HL-60/S4 treated with retinoic acid at 250 ng/mL for 4 days and 3 days (cell line): ENCODE measurements at regions not wholly inside any gene's neighbourhood (a gene's known extent, or its start where the extent isn't known, plus 50 kb on each side); places are given as distances from the start of the nearest gene placed in this dataset.

Experiments used
- in situ Hi-C: fragments of 300-500 bp; cut with MboI; formaldehyde crosslinking; loops from 2 replicates; pipeline ENCODE4 v1.7.0; 2022; ENCODE audit warnings: low sequenced_read_pairs

DNA sequence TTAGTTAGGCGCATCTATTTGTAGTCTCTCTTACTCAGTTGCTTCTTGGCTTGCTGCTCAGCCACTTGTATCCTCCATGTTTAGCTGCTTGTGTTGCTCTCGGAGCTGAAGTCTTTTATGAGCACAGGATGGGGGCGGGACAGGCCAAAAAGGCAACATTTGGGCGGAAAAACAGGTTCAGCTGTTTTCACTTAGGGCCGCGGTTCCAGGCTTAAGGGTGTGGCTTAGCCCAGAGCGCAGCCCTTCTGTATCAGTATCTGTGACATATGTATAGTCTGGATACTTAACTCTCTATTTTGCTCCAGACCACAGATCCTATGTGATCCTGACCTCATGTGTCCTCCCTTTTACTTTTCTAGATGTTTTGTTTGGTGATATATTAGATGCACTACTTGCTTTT is 763.5 kb downstream of the SUCLG1 start:
- in situ Hi-C loops = no loop called here

DNA sequence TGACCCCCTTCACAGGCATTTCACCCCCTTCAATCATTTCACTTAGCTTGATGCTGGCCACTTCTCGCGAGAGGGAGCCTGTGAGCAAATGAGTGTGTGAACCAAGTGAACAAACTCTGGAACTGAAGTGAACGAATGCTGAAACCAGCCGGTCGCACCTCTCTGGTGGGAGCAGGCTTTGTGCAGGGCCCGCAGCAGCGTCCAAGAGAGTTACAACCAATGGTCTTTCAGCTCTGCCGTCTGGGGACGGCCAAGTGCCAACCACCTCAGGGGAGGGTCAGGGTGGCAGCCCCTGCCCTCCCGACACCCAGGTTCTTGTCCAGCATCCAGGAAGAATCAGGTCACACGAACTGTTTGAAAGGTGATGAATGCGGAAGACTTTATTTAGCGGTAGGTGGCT is 764.0 kb downstream of the SUCLG1 start:
- in situ Hi-C loops = no loop called here

DNA sequence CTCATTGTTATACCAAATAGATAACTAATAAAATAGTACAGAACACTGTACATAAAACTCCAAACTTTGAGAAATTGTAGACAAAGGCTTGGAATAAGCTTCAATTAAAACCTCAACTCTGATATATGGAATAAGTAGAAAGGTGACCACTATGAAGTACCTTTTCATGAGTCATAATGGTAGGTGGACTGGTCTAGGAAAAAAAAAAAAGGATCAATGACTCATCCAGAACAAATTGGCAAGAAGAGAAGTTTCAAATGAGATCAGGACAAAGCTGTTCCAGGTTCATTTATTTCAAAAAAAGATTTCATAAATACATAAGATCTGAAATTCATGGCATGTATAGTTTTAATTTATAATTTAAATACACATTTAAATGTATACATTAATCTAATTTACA is 769.7 kb downstream of the SUCLG1 start:
- in situ Hi-C loops = no loop called here

DNA sequence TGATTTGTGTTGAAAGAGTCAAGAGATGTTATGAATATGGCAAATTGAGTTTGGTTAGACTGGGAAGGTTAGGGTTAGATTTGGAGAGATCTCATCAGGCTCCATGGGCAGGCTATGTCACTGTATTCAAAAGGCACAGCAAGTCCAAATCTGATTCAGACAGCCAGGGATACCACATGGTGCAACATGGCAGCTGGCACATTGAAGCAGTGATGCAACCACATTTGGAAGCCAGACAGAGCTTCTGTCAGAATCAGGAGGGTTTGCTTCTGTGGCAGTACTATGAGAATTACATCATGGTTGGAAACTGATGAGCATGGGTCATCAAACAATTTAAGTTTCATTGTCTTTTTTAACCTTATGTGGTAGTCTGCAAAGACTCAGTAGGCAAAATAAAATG is 772.2 kb downstream of the SUCLG1 start:
- in situ Hi-C loops = no loop called here

DNA sequence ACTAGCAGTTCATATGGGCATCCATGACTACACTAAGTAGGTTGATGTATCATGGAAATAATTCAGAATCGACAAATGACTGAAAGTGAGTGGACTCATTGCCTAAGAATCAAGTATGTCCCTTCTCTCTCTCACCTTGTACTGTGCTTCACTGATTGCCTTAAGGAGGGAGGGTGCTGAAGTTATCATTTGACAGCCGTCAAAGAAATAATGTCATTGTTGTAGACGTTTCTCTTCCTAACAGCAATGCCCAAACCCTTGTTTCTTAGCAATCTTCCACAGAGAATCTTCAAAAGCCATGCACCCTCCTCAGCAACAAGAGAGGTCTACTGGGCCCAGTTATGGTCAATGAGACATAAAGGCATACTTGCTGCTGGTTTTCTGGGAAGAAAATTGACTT is 785.0 kb downstream of the SUCLG1 start:
- in situ Hi-C loops = no loop called here

DNA sequence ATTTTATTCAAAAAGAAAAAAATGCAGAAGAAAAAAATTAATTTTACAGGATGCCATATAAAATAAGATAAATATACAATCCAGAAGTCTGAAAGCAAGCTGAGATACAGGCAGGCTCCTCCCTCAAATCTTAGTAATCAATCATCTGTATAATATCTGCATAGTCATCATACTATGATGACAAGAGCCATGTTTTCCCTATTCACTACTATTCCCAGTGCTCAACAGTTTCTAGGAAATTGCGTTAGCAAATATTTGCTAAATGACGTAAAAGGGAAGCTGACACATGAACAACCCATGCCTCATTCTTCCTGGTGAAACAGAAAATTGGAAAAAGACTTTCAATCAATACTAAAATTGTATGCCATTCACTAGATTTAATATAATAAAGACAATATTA is 793.2 kb downstream of the SUCLG1 start:
- in situ Hi-C loops = no loop called here

DNA sequence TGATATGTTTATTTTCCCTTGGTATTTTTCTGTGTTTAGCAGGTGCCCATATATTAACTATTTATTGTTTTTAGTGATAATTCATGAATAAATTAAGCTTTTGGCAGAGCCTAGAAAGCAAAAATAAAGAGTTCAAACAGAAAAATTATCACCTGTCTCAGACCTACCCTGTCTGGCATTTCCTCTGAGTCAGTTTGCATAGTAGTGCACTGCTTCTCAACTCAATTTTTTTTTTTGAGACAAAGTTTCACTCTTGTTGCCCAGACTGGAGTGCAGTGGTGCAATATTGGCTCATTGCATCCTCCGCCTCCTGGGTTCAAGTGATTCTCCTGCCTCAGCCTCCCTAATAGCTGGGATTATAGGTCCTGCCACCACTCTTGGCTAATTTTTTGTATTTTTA is 793.9 kb downstream of the SUCLG1 start:
- in situ Hi-C loops = no loop called here

DNA sequence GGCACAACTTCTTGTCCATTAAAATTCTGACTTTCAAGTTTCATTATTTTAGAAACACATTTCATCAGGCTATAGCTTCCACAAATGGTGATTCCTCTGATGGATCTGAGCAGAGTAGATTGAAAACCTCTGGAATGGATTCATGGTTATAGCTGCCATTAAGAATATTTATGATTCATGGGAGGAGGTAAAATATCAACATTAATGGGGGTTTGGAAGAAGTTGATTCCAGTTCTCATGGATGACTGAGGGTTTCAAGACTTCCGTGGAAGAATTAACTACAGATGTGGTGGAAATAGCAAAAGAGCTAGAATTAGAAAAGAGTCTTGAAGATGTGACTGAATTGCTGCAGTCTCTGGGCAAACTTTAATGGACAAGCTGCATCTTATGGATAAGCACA is 797.4 kb downstream of the SUCLG1 start:
- in situ Hi-C loops = no loop called here

DNA sequence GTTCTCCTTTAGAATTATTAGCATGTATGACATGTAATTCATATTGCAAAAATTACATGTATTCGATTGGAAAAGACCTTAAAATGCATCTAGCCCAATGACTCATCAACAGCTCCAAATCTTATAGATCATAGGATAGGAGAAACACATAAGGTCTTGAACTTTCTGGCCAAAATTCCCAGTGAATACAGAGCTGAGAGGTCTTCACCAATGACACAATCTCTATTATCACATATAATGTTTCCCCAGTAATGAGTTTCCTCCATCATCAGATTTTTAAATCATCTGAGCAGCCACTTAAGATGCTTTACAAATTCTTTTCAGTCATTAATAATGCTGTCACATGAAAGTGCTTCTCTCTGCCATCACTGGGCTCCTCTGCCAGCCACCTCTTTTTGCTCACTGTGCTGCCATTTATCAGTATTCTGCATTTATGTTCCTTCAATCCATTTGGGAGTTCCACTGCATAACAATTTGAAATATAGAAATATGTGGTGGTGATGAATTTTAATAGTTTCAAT is 804.9 kb downstream of the SUCLG1 start:
- in situ Hi-C loops = no loop called here

DNA sequence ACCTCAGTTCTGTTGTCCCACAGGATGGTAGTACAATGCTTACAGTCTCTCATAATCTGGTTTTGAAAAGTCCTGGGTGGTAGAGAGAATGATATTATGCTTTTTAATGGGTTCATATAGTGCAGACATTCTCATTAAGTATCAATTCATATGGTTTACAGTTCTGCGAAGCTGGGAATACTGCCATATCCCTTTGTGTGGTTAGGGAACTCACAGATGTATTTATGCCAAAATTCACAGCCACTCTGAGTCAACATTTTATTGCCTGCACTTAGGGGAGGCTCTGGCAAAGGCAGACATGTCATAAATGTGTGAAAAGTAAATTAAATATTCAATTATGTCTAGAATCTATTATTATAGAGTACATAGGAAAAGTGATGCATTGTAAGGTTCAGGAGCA is 808.2 kb downstream of the SUCLG1 start:
- in situ Hi-C loops = no loop called here

DNA sequence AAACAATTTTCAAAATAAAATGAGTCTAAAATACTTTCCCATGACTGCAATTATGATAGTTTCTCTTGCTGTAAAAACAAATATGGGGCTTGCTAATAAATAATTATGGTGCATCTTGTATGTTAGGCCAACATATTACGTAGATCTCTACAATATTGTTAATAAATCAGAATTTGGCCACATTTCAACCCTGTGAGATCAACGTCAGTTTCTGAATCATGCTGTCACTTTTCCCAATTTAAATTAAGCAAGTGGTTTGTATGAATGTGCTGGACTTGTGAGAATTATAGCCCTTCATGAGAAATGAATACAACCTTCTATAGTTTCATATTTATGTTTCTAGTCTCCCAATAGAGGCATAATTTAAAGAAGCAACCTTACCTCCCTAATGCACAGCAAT is 808.9 kb downstream of the SUCLG1 start:
- in situ Hi-C loops = no loop called here

DNA sequence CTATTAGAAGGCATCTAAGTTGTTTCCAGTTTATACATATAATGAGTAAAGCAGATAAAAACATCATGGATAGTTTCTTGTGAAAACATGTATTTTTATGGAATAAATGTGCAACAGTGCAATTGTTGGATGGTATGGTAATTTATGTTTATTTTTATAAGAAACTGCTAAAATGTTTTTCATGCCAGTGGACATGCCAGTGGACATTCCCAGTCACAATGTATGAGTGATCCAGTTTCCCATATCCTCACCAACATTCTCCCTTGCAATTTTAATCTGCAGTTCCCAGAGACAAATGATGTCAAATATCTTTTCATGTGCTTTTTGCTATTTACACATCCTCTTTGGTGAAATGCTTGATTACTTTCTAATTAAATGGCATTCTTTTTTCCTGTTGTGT is 818.6 kb downstream of the SUCLG1 start:
- in situ Hi-C loops = no loop called here

DNA sequence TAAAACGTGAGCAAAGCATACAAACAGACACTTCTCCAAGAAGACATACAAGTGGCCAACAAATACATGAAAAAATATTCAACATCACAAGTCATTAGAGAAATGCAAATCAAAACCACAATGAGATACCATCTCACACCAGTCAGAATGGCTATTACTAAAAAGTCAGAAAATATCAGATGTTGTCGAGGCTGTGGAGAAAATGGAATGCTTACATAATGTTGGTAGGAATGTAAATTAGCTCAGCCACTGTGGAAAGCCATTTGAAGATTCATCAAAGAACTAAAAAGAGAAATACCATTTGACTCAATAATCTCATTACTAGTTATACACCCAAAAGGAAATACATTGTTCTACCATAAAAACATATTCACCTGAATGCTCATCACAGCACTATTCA is 825.7 kb downstream of the SUCLG1 start:
- in situ Hi-C loops = no loop called here

DNA sequence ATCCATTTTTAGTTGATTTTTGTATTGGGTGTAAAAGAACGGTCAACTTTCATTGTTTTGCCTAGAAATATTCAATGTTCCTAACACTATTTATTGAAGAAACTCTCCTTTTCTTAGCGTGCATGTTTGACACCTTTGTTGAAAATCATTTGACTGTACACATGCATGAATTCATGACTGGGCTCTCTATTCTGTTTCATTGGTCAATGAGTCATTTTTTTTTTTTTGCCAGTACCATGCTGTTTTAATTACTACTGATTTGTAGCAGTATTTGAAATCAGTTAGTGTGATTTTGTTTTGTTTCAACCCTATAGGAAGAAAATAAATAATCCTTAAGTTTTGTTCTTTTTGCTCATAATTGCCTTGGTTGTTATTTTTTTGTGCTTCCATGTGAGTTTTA is 828.7 kb downstream of the SUCLG1 start:
- in situ Hi-C loops = no loop called here

DNA sequence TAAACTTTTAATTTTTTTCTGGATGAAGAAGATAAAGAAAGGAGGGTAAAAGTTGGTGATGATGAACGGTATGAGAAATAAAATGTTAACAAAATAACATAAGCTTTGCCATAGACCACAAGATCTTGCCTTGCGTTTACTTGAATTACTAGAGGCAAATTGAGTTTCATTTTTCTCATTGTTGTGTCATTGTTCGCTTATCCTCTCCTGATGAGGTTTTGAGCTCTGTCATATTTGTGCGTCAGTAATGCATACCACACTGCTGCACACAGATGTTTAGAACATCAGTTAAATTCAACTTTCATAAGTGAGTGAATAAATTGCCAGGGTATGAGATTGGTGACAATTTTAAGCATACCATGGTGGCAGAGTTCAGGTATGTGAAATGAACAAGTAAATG is 843.6 kb downstream of the SUCLG1 start:
- in situ Hi-C loops = no loop called here

DNA sequence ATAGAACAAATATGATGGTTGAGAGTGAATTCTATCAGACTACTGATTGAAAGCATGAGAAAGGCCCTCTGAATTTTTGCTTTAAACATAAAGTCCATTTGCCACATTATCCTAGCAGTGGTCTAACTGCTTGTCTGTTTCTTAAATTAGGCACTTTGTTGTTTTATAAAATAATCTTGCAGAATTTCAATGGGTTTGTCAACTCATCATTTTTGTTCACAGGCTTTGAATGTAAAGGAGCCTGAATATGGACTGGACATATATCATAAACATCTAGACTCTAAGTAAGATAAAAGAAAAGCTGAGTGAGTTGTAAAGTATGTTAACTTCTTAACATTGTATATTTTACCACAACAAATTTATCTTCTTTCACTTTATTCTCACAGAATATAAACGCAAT is 845.9 kb downstream of the SUCLG1 start:
- in situ Hi-C loops = no loop called here

DNA sequence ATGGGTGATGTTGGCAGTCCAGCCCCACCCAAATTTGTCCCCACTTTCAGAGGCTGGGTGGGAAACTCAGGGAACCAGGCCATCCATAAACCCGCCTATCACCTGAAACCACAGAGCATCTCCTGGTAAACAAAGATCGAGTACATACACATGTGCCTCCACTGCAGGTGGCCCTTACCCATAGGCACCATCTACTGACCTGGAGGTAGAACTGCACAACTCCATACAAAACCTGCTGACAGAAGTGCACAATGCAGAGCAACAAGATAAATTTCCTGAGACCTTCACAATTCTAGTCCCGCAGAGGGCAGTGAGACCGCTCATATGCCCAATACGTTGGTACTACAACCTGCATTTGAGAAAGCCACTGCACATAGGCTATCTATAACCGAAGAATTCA is 856.3 kb downstream of the SUCLG1 start:
- in situ Hi-C loops = no loop called here

DNA sequence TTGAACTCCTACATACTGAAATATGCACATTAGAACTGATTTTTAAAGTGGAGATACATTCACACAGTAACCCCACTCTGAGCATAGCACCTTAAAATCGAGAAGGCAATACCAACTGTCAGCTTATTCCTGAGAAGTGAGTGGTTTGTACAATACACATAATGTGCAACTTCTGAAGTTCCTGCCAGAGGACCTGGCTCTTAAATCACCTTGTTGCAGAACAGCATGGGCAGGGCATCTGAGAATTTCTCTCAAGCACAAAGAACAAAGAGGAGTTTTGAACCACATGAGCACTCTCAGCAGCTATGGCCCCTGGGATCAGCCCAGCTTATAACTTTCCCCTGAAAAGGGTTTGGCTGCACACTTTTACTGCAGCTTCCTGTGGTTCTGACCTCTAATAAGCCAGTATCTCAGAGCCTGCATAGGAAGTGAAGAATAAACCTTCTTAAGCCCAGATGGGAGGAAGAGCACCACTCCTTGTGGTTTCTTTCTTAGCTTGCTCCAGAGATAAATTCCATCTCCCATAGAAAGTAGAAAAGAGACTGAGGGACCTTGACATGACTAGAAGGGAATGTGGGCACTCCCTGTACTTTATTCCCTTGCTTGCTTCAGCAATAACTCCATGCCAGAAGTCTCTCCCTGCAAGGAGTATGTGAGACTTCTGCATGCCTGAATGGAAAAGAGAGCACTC is 862.3 kb downstream of the SUCLG1 start:
- in situ Hi-C loops = no loop called here

DNA sequence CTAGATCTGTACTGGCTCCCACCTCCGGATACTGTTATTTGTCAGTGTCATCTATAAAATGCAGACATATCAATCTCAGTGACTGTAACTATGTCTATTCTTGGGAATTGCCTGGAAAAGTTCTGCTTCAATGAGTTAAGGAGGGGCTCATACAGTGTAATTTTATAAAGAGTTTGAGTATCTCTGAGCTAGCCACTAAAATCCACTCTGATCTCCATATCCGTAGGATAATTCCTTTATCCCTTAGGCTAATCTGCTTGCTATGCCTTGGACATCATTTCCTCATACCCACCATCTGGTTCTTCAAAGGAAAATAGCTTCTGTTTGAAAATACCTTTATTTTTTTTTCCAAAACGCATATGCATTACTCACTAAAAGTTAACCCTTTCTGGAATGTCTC is 863.2 kb downstream of the SUCLG1 start:
- in situ Hi-C loops = no loop called here

DNA sequence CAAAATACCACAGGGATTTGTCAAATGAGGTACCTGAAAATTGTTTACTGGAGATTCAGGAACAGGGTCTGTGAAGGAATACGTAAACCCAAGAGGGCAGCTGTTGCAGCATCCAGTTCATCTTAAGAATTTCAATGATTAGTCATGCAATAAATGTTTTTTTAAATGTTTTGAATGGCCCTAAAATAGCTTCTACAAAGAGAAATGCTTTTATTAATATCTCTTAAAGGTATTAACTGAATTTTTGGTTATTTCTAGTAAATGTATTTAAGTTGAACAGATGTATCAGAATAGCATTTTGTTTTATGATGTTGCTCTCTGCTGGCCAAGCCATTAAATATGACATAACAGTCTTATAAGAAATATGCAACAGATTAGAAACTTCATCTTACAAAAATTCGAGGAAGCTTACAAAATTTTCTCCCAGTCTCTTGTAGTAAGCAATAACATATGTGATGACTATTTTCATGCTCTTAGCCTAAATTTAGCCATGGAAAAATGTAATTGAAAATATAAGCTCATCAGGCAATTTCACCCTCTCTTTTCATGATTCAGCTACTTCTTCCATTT is 863.9 kb downstream of the SUCLG1 start:
- in situ Hi-C loops = no loop called here

DNA sequence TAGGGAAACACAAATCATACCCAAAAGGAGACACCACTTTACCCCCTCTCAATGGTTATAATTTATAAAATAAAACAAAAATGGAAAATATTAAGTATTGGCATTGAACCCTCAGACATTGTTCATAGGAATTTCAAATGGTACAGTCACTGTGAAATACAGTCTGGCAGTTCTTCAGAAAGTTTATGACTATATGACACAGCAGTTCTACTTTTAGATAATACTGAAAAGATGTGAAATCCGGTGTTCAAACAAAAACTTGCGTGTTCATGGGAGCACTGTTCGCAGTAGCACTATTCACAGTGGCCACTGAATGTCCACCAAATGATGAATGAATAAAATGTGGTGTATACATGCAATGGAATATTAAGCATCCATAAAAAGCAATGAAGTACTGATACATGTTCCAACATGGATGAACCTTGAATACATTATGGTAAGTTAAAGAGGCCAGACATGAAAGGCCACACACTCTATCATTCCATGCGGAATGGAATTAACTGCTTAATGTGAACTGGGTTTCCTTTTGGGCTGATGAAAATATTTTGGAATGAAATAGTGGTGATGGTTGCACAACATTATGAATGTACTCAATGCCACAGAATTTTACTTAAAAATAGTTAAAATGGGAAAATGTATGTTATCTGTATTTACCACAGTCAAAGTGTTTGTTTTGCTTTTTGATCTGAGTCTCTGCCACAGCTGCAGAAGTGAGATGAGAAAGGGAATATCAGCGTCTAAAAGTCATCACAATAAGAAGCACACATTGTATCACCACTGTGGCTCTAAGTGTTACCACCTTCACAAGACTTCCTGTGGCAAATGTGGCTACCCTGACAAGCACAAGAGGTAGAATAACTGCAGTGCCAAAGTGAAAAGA is 864.6 kb downstream of the SUCLG1 start:
- in situ Hi-C loops = no loop called here

DNA sequence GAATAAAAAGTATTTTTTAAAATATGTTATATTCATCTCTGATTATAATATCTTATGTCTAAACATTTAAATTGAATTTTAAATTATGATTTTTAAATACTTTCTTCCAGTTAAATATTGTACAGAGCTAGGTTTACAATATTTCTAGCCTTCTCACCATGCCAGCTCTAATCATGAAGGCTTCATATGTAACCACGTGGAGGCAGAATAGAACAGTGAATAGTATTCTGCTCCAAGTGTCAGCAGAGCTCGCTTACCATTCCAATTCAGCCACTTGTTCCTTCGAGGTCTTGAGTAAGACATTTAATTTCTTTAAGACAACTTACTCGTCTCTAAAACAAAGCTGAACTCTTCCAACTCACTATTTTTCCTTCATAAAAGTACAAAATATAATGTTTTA is 871.8 kb downstream of the SUCLG1 start:
- in situ Hi-C loops = no loop called here
